ENCODE measurements at regions not wholly inside any gene's neighbourhood (a gene's known extent, or its start where the extent isn't known, plus 50 kb on each side); places are given as distances from the start of the nearest gene placed in this dataset.

GRCh38 chr2:35614640-35615039, 740.9 kb upstream of the CRIM1 start:
- peaks cover 0 to 2% (median 0%) of the 10 kb centered on the region in 7 donors for H3K9me3 Mint-ChIP-seq
- H2AFZ ChIP-seq (ENCODE audit: insufficient read depth, low read depth, low read length, poor library complexity, severe bottlenecking): no peak overlapping the region
- no peaks in the 10 kb centered on the region for H4K20me1 ChIP-seq (ENCODE audit: insufficient read depth, low read length)

GRCh38 chr2:35606394-35606793, 749.2 kb upstream of the CRIM1 start:
- Histone ChIP-seq H3K4me2 (replicated peaks; ENCODE audit: extremely low read depth, low read length, poor library complexity, severe bottlenecking) (no peak overlapping the region), H3K9me3 (replicated peaks in 1 of 2; ENCODE audit: control insufficient read depth in 1 of 2, insufficient read depth in 1 of 2, low read length in 2 of 2) (peaks cover 0 to 6% of the 10 kb centered on the region in 2 donors), H3K4me1 (ENCODE audit: control insufficient read depth in 1 of 2, insufficient read depth in 2 of 2, low read length in 2 of 2) (no peaks in the 10 kb centered on the region), H2AFZ (ENCODE audit: insufficient read depth, low read depth, low read length, poor library complexity, severe bottlenecking) (no peak overlapping the region), H3K27me3 (ENCODE audit: control insufficient read depth in 2 of 2, insufficient read depth in 2 of 2, low read length in 2 of 2) (no peaks in the 10 kb centered on the region), H3K4me3 (replicated peaks in 1 of 3; ENCODE audit: low read depth in 2 of 3, low read length in 3 of 3) (no peak overlapping the region), H3K9ac (ENCODE audit: insufficient read depth, low read length, poor library complexity, severe bottlenecking) (no peak overlapping the region), H3K79me2 (ENCODE audit: insufficient read depth, low read length) (no peaks in the 10 kb centered on the region), H3K36me3 (replicated peaks in 1 of 2; ENCODE audit: control insufficient read depth in 1 of 2, insufficient read depth in 2 of 2, low read length in 2 of 2) (no peaks in the 10 kb centered on the region), H4K20me1 (ENCODE audit: insufficient read depth, low read length) (no peaks in the 10 kb centered on the region), H3K27ac (ENCODE audit: low read depth in 1 of 2, low read length in 2 of 2) (no peak overlapping the region)
- Mint-ChIP-seq H3K4me1 (no peaks in the 10 kb centered on the region), H3K36me3 (no peaks in the 10 kb centered on the region), H3K9me3 (peaks cover 0 to 11% (median 3%) of the 10 kb centered on the region in 7 donors), H3K27me3 (ENCODE audit: low read depth in 3 of 3) (no peaks in the 10 kb centered on the region), H3K27ac (no peak overlapping the region), H3K4me3 (no peak overlapping the region)
- TF ChIP-seq, protein P1, sequence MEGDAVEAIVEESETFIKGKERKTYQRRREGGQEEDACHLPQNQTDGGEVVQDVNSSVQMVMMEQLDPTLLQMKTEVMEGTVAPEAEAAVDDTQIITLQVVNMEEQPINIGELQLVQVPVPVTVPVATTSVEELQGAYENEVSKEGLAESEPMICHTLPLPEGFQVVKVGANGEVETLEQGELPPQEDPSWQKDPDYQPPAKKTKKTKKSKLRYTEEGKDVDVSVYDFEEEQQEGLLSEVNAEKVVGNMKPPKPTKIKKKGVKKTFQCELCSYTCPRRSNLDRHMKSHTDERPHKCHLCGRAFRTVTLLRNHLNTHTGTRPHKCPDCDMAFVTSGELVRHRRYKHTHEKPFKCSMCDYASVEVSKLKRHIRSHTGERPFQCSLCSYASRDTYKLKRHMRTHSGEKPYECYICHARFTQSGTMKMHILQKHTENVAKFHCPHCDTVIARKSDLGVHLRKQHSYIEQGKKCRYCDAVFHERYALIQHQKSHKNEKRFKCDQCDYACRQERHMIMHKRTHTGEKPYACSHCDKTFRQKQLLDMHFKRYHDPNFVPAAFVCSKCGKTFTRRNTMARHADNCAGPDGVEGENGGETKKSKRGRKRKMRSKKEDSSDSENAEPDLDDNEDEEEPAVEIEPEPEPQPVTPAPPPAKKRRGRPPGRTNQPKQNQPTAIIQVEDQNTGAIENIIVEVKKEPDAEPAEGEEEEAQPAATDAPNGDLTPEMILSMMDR (IDR thresholded peaks at IDR 0.05): no peak
- no peak for DNase-seq
- WGBS (ENCODE audit: insufficient coverage): no CpG with 5 or more reads among the region's 2 CpGs
- intact Hi-C loops (cut with micrococcal nuclease): no loop called here

More at GRCh38 chr2:35614640-35615039, 740.9 kb upstream of the CRIM1 start:
- no peaks in the 10 kb centered on the region for H3K4me1 Mint-ChIP-seq
- DNase-seq: no peak
- TF ChIP-seq, protein P1 (IDR thresholded peaks at IDR 0.05): no peak
- intact Hi-C loops (cut with micrococcal nuclease): no loop called here
- Histone ChIP-seq H3K27me3 (ENCODE audit: control insufficient read depth in 2 of 2, insufficient read depth in 2 of 2, low read length in 2 of 2) (no peaks in the 10 kb centered on the region), H3K27ac (ENCODE audit: low read depth in 1 of 2, low read length in 2 of 2) (no peak overlapping the region), H3K36me3 (replicated peaks in 1 of 2; ENCODE audit: control insufficient read depth in 1 of 2, insufficient read depth in 2 of 2, low read length in 2 of 2) (no peaks in the 10 kb centered on the region), H3K4me2 (replicated peaks; ENCODE audit: extremely low read depth, low read length, poor library complexity, severe bottlenecking) (no peak overlapping the region), H3K4me3 (replicated peaks in 1 of 3; ENCODE audit: low read depth in 2 of 3, low read length in 3 of 3) (no peak overlapping the region), H3K9ac (ENCODE audit: insufficient read depth, low read length, poor library complexity, severe bottlenecking) (no peak overlapping the region), H3K79me2 (ENCODE audit: insufficient read depth, low read length) (no peaks in the 10 kb centered on the region), H3K4me1 (ENCODE audit: control insufficient read depth in 1 of 2, insufficient read depth in 2 of 2, low read length in 2 of 2) (no peaks in the 10 kb centered on the region), H3K9me3 (replicated peaks in 1 of 2; ENCODE audit: control insufficient read depth in 1 of 2, insufficient read depth in 1 of 2, low read length in 2 of 2) (no peaks in the 10 kb centered on the region)
- H3K4me3 Mint-ChIP-seq: no peak overlapping the region
- no peaks in the 10 kb centered on the region for H3K36me3 Mint-ChIP-seq
- no peak overlapping the region for H3K27ac Mint-ChIP-seq
- H3K27me3 Mint-ChIP-seq (ENCODE audit: low read depth in 3 of 3): no peaks in the 10 kb centered on the region
- WGBS (ENCODE audit: insufficient coverage): no CpG with 5 or more reads among the region's 2 CpGs

Measured in CD14-positive monocyte (primary cell).